HepG2 (cell line): ENCODE measurements at regions not wholly inside any gene's neighbourhood (a gene's known extent, or its start where the extent isn't known, plus 50 kb on each side); places are given as distances from the start of the nearest gene placed in this dataset.

Source experiments
- ARNTL ChIP-seq: sonication (generic); formaldehyde crosslinking; IDR thresholded peaks from 2 replicates; pipeline ENCODE4 v1.4.0; 2020; ENCODE audit warnings: mild to moderate bottlenecking, missing genetic modification reagents
- KLF6 ChIP-seq: IDR thresholded peaks from 2 replicates; pipeline ENCODE4 v1.8.0; 2016; ENCODE audit warnings: missing biosample characterization, missing genetic modification reagents
- KLF9 ChIP-seq: IDR thresholded peaks from 2 replicates; pipeline ENCODE4 v1.6.1; 2016; ENCODE audit warnings: low read depth
- MXD4 ChIP-seq: IDR thresholded peaks from 2 replicates; pipeline ENCODE4 v1.6.1; 2016; ENCODE audit warnings: mild to moderate bottlenecking, missing biosample characterization, missing genetic modification reagents
- NCOA1 ChIP-seq: sonication (generic); formaldehyde crosslinking; IDR thresholded peaks from 2 replicates; pipeline ENCODE4 v1.9.0; 2021; ENCODE audit warnings: missing genetic modification reagents
- NCOR1 ChIP-seq: fragments of 200-600 bp; sonication (generic); IDR thresholded peaks from 2 replicates; pipeline ENCODE4 v1.7.0; 2017; ENCODE audit warnings: antibody characterized with exemption, low read length, borderline replicate concordance
- NFIB ChIP-seq: sonication (generic); formaldehyde crosslinking; IDR thresholded peaks from 2 replicates; pipeline ENCODE4 v1.9.0; 2021; ENCODE audit warnings: missing genetic modification reagents, mild to moderate bottlenecking, borderline replicate concordance
- NFYB ChIP-seq: sonication (generic); formaldehyde crosslinking; IDR thresholded peaks from 2 replicates; pipeline ENCODE4 v1.4.0; 2020; ENCODE audit warnings: missing genetic modification reagents
- RBM39 ChIP-seq: fragments of 200-400 bp; formaldehyde crosslinking; IDR thresholded peaks from one replicate; pipeline ENCODE4 v1.6.1; 2018; ENCODE audit warnings: antibody characterized with exemption, mild to moderate bottlenecking, low read depth, low read length; ENCODE audit not compliant: poor library complexity, severe bottlenecking
- SOX6 ChIP-seq, 2 experiments: fragments of 450-650 bp in 1 of 2; sonication (generic) in 1 of 2; formaldehyde crosslinking in 1 of 2; IDR thresholded peaks; 2 replicates each; pipeline versions ENCODE4 v1.4.0 to v1.6.1; 2017 to 2020; ENCODE audit warnings: antibody characterized with exemption in 1 of 2, mild to moderate bottlenecking in 1 of 2, missing genetic modification reagents in 1 of 2
- SYNCRIP ChIP-seq: fragments of 200-400 bp; formaldehyde crosslinking; IDR thresholded peaks from 2 replicates; pipeline ENCODE4 v1.6.1; 2018; ENCODE audit warnings: mild to moderate bottlenecking, low read depth, low read length; ENCODE audit not compliant: insufficient read depth
- ZKSCAN1 ChIP-seq: fragments of 150-350 bp; IDR thresholded peaks from 2 replicates; pipeline ENCODE4 v1.6.1; 2014; ENCODE audit warnings: low read length
- ZNF224 ChIP-seq: sonication (generic); formaldehyde crosslinking; IDR thresholded peaks from 2 replicates; pipeline ENCODE4 v1.5.0; 2020; ENCODE audit warnings: mild to moderate bottlenecking, missing genetic modification reagents
- ZNF232 ChIP-seq: sonication (generic); formaldehyde crosslinking; IDR thresholded peaks from 2 replicates; pipeline ENCODE4 v1.4.0; 2020; ENCODE audit warnings: missing genetic modification reagents, borderline replicate concordance
- ZNF260 ChIP-seq: sonication (generic); formaldehyde crosslinking; IDR thresholded peaks from 2 replicates; pipeline ENCODE4 v1.4.0; 2020; ENCODE audit warnings: missing genetic modification reagents, low read depth, mild to moderate bottlenecking, borderline replicate concordance
- ZNF780A ChIP-seq: sonication (generic); formaldehyde crosslinking; IDR thresholded peaks from 2 replicates; pipeline ENCODE4 v1.8.0; 2022; ENCODE audit warnings: mild to moderate bottlenecking, missing genetic modification reagents, moderate library complexity
- TF ChIP-seq, protein P1 (sequence below): sonication (generic); formaldehyde crosslinking; IDR thresholded peaks from 2 replicates; pipeline ENCODE4 v1.9.0; 2021; ENCODE audit warnings: missing genetic modification reagents, borderline replicate concordance
- TF ChIP-seq, protein P2 (sequence below): sonication (generic); formaldehyde crosslinking; conservative IDR thresholded peaks from 2 replicates; pipeline ENCODE4 v1.8.0; 2022; ENCODE audit warnings: mild to moderate bottlenecking, moderate library complexity, missing genetic modification reagents
- TF ChIP-seq, protein P3 (sequence below): sonication (generic); formaldehyde crosslinking; IDR thresholded peaks from 2 replicates; pipeline ENCODE4 v1.4.0; 2020; ENCODE audit warnings: missing genetic modification reagents, borderline replicate concordance
- TF ChIP-seq, protein P4 (sequence below): IDR thresholded peaks from 2 replicates; pipeline ENCODE4 v1.6.1; 2012; ENCODE audit warnings: inconsistent platforms

DNA sequence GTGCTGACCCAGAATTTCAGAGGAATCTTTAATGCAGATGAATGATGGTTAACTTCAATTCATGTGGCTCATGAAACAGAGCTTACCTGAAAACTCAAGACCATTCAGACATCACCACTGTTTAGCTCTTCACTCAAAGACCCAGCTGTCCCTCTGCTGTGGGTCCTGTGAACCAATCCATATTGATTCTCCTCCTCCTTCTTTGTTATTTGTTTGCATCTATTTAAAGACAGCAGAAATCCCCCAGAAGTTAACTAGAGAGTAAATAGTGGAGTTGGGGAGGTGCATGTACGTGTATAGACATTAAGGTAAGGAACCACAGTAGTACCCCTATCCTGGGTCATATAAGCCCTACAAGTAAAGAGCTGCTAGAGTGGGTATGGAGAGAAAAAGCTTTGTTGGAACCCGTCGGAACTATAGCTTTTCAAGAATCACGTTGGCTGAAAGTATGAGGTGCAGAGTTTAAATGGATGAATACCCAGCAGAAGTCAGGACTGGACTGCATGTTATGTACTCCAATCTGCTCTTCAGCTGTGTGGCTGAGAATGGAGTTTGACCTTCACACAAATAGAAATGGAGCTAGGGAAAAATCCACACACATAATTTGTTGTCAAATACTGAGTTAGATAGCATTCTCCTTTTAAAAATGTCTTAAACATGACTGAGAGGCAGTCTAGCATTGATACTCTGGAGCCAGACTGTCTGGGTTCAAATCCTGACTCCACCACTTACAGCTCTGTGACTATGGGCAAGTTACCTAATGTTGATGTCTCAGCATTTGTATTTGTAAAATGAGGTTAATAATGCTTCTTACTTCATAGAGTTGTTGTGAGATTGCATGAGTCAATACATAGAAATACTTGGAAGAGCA, 81.7 kb upstream of the HK2 start (continued):
- TF ChIP-seq ARNTL (CRISPR knock-in tag) (0 out of 2 replicates have a peak, but pooled peaks have one; percentile 53), KLF6 (CRISPR knock-in tag) (peak; percentile 36; the same call in 1 of the 2 replicates), SOX6 (IDR thresholded peaks at IDR 0.05) (no peak), SOX6 (CRISPR knock-in tag; IDR thresholded peaks at IDR 0.05) (peak; percentile 80), ZNF224 (no peak), MXD4 (CRISPR knock-in tag) (no peak), KLF9 (CRISPR knock-in tag) (no peak), ZNF260 (CRISPR knock-in tag) (no peak), ZNF232 (CRISPR knock-in tag) (no peak), NCOR1 (peak; percentile 50; the same call in 1 of the 2 replicates), SYNCRIP (no peak), RBM39 (no peak), NFIB (no peak), ZKSCAN1 (no peak), ZNF780A (CRISPR knock-in tag) (no peak), NFYB (CRISPR knock-in tag) (no peak), NCOA1 (CRISPR knock-in tag) (no peak; the same call in 1 of the 2 replicates)
- TF ChIP-seq, protein P1, sequence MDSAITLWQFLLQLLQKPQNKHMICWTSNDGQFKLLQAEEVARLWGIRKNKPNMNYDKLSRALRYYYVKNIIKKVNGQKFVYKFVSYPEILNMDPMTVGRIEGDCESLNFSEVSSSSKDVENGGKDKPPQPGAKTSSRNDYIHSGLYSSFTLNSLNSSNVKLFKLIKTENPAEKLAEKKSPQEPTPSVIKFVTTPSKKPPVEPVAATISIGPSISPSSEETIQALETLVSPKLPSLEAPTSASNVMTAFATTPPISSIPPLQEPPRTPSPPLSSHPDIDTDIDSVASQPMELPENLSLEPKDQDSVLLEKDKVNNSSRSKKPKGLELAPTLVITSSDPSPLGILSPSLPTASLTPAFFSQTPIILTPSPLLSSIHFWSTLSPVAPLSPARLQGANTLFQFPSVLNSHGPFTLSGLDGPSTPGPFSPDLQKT (CRISPR knock-in tag): no peak
- TF ChIP-seq, protein P2, sequence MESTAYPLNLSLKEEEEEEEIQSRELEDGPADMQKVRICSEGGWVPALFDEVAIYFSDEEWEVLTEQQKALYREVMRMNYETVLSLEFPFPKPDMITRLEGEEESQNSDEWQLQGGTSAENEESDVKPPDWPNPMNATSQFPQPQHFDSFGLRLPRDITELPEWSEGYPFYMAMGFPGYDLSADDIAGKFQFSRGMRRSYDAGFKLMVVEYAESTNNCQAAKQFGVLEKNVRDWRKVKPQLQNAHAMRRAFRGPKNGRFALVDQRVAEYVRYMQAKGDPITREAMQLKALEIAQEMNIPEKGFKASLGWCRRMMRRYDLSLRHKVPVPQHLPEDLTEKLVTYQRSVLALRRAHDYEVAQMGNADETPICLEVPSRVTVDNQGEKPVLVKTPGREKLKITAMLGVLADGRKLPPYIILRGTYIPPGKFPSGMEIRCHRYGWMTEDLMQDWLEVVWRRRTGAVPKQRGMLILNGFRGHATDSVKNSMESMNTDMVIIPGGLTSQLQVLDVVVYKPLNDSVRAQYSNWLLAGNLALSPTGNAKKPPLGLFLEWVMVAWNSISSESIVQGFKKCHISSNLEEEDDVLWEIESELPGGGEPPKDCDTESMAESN (CRISPR knock-in tag): 0 out of 2 replicates have a peak, but pooled peaks have one; percentile 16
- TF ChIP-seq, protein P3, sequence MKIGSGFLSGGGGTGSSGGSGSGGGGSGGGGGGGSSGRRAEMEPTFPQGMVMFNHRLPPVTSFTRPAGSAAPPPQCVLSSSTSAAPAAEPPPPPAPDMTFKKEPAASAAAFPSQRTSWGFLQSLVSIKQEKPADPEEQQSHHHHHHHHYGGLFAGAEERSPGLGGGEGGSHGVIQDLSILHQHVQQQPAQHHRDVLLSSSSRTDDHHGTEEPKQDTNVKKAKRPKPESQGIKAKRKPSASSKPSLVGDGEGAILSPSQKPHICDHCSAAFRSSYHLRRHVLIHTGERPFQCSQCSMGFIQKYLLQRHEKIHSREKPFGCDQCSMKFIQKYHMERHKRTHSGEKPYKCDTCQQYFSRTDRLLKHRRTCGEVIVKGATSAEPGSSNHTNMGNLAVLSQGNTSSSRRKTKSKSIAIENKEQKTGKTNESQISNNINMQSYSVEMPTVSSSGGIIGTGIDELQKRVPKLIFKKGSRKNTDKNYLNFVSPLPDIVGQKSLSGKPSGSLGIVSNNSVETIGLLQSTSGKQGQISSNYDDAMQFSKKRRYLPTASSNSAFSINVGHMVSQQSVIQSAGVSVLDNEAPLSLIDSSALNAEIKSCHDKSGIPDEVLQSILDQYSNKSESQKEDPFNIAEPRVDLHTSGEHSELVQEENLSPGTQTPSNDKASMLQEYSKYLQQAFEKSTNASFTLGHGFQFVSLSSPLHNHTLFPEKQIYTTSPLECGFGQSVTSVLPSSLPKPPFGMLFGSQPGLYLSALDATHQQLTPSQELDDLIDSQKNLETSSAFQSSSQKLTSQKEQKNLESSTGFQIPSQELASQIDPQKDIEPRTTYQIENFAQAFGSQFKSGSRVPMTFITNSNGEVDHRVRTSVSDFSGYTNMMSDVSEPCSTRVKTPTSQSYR (CRISPR knock-in tag): no peak
- TF ChIP-seq, protein P4, sequence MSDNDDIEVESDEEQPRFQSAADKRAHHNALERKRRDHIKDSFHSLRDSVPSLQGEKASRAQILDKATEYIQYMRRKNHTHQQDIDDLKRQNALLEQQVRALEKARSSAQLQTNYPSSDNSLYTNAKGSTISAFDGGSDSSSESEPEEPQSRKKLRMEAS: peak; percentile 60
